ENCODE measurements at regions not wholly inside any gene's neighbourhood (a gene's known extent, or its start where the extent isn't known, plus 50 kb on each side); places are given as distances from the start of the nearest gene placed in this dataset.

- H2BK15ac ChIP-seq (ENCODE audit: low read depth, poor library complexity, severe bottlenecking): no peak overlapping the region
- no peak overlapping the region for H3K23ac ChIP-seq (ENCODE audit: low read length in 2 of 2)
- no peaks in the 10 kb centered on the region for H3K27me3 ChIP-seq (ENCODE audit: control insufficient read depth in 1 of 2, insufficient read depth in 1 of 2, low read length in 2 of 2)
- no peak for DNase-seq
- H3K4me1 ChIP-seq (ENCODE audit: control insufficient read depth, insufficient read depth, low read depth, low read length): no peaks in the 10 kb centered on the region
- H3K9ac ChIP-seq (ENCODE audit: low read length): no peak overlapping the region
- no peaks in the 10 kb centered on the region for H3K9me3 ChIP-seq (ENCODE audit: control insufficient read depth, low read length)
- H4K91ac ChIP-seq (ENCODE audit: low read length): no peak overlapping the region
- H3K14ac ChIP-seq (ENCODE audit: low read length in 2 of 2): no peak overlapping the region
- WGBS: 77% methylated on average over 2 of the region's 3 CpGs
- no peak overlapping the region for H3K4me3 ChIP-seq (ENCODE audit: insufficient read depth in 1 of 2, low read depth in 1 of 2, low read length in 2 of 2)
- H3K27ac ChIP-seq (ENCODE audit: low read length, poor library complexity, severe bottlenecking): no peak overlapping the region
- no peak overlapping the region for H2BK12ac ChIP-seq (ENCODE audit: low read length in 2 of 2)
- no peak overlapping the region for H2AK5ac ChIP-seq (ENCODE audit: low read length, severe bottlenecking)
- H2AFZ ChIP-seq (ENCODE audit: low read depth, low read length): no peak overlapping the region
- H3K79me1 ChIP-seq (replicated peaks; ENCODE audit: low read length, poor library complexity, severe bottlenecking): no peaks in the 10 kb centered on the region
- H4K8ac ChIP-seq (ENCODE audit: low read length): no peak overlapping the region
- H3K4ac ChIP-seq (ENCODE audit: low read depth in 1 of 2, low read length in 2 of 2): no peak overlapping the region
- H2BK5ac ChIP-seq (ENCODE audit: low read depth, low read length, poor library complexity, severe bottlenecking): no peak overlapping the region
- no peaks in the 10 kb centered on the region for H3K36me3 ChIP-seq (ENCODE audit: control insufficient read depth in 1 of 2, insufficient read depth in 2 of 2, low read depth in 1 of 2, low read length in 2 of 2)
- H3K4me2 ChIP-seq (ENCODE audit: low read length, poor library complexity, severe bottlenecking): no peak overlapping the region
- H2BK120ac ChIP-seq (ENCODE audit: low read depth, low read length): no peak overlapping the region
- H3K18ac ChIP-seq (ENCODE audit: low read depth in 1 of 2, low read length in 2 of 2): no peak overlapping the region
These were observed 273.4 kb upstream of the ISL1 start for GRCh38 chr5:51109786-51110410.

DNA sequence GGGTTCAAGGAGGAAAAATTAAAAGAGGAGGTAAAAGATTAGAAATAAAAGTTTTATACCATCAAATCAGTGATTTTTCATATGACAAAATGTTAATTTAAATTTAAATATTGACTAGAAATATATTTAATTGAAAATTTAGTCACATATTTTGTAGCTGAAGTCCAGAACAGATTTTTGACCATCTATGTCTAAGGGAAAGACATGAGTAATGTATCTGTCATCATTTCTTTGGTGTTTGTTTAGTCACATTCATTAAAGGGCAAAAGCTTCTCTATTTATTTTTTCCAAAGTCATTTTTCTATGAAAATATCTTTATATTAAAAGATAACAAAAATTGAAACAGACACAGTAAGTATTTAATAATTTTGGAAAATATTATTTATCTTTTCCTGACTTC lies 252.0 kb upstream of the ISL1 start:
- Histone ChIP-seq H2BK5ac (ENCODE audit: low read depth, low read length, poor library complexity, severe bottlenecking) (no peak overlapping the region), H3K4me1 (ENCODE audit: control insufficient read depth, insufficient read depth, low read depth, low read length) (no peaks in the 10 kb centered on the region), H4K91ac (ENCODE audit: low read length) (no peak overlapping the region), H3K27me3 (ENCODE audit: control insufficient read depth in 1 of 2, insufficient read depth in 1 of 2, low read length in 2 of 2) (no peaks in the 10 kb centered on the region), H3K18ac (ENCODE audit: low read depth in 1 of 2, low read length in 2 of 2) (no peak overlapping the region), H4K8ac (ENCODE audit: low read length) (no peak overlapping the region), H3K36me3 (ENCODE audit: control insufficient read depth in 1 of 2, insufficient read depth in 2 of 2, low read depth in 1 of 2, low read length in 2 of 2) (no peaks in the 10 kb centered on the region), H3K4me3 (ENCODE audit: insufficient read depth in 1 of 2, low read depth in 1 of 2, low read length in 2 of 2) (no peak overlapping the region), H3K4me2 (ENCODE audit: low read length, poor library complexity, severe bottlenecking) (no peak overlapping the region), H3K27ac (ENCODE audit: low read length, poor library complexity, severe bottlenecking) (no peak overlapping the region), H3K23ac (ENCODE audit: low read length in 2 of 2) (no peak overlapping the region), H2BK12ac (ENCODE audit: low read length in 2 of 2) (no peak overlapping the region), H3K79me1 (replicated peaks; ENCODE audit: low read length, poor library complexity, severe bottlenecking) (no peaks in the 10 kb centered on the region), H3K14ac (ENCODE audit: low read length in 2 of 2) (no peak overlapping the region), H2AFZ (ENCODE audit: low read depth, low read length) (no peak overlapping the region), H2BK15ac (ENCODE audit: low read depth, poor library complexity, severe bottlenecking) (no peak overlapping the region), H3K4ac (ENCODE audit: low read depth in 1 of 2, low read length in 2 of 2) (no peak overlapping the region), H3K9ac (ENCODE audit: low read length) (no peak overlapping the region), H3K9me3 (ENCODE audit: control insufficient read depth, low read length) (peaks cover 4% of the 10 kb centered on the region), H2AK5ac (ENCODE audit: low read length, severe bottlenecking) (no peak overlapping the region), H2BK120ac (ENCODE audit: low read depth, low read length) (no peak overlapping the region)
- DNase-seq: no peak

GRCh38 chr5:51138164-51138563 lies 245.1 kb upstream of the ISL1 start:
- Histone ChIP-seq H3K4me1 (ENCODE audit: control insufficient read depth, insufficient read depth, low read depth, low read length) (no peaks in the 10 kb centered on the region), H3K4me2 (ENCODE audit: low read length, poor library complexity, severe bottlenecking) (no peak overlapping the region), H4K8ac (ENCODE audit: low read length) (no peak overlapping the region), H2AFZ (ENCODE audit: low read depth, low read length) (no peak overlapping the region), H3K79me1 (replicated peaks; ENCODE audit: low read length, poor library complexity, severe bottlenecking) (no peaks in the 10 kb centered on the region), H3K36me3 (ENCODE audit: control insufficient read depth in 1 of 2, insufficient read depth in 2 of 2, low read depth in 1 of 2, low read length in 2 of 2) (no peaks in the 10 kb centered on the region), H3K27ac (ENCODE audit: low read length, poor library complexity, severe bottlenecking) (no peak overlapping the region), H3K9me3 (ENCODE audit: control insufficient read depth, low read length) (peaks cover 7% of the 10 kb centered on the region), H2BK5ac (ENCODE audit: low read depth, low read length, poor library complexity, severe bottlenecking) (no peak overlapping the region), H3K23ac (ENCODE audit: low read length in 2 of 2) (no peak overlapping the region), H2AK5ac (ENCODE audit: low read length, severe bottlenecking) (no peak overlapping the region), H3K14ac (ENCODE audit: low read length in 2 of 2) (no peak overlapping the region), H3K9ac (ENCODE audit: low read length) (no peak overlapping the region), H2BK15ac (ENCODE audit: low read depth, poor library complexity, severe bottlenecking) (no peak overlapping the region), H2BK120ac (ENCODE audit: low read depth, low read length) (no peak overlapping the region), H4K91ac (ENCODE audit: low read length) (no peak overlapping the region), H3K27me3 (ENCODE audit: control insufficient read depth in 1 of 2, insufficient read depth in 1 of 2, low read length in 2 of 2) (no peaks in the 10 kb centered on the region), H2BK12ac (ENCODE audit: low read length in 2 of 2) (no peak overlapping the region), H3K18ac (ENCODE audit: low read depth in 1 of 2, low read length in 2 of 2) (no peak overlapping the region), H3K4me3 (ENCODE audit: insufficient read depth in 1 of 2, low read depth in 1 of 2, low read length in 2 of 2) (no peak overlapping the region), H3K4ac (ENCODE audit: low read depth in 1 of 2, low read length in 2 of 2) (no peak overlapping the region)
- DNase-seq: no peak
- 69% methylated on average over 1 of the region's 2 CpGs for WGBS

DNA sequence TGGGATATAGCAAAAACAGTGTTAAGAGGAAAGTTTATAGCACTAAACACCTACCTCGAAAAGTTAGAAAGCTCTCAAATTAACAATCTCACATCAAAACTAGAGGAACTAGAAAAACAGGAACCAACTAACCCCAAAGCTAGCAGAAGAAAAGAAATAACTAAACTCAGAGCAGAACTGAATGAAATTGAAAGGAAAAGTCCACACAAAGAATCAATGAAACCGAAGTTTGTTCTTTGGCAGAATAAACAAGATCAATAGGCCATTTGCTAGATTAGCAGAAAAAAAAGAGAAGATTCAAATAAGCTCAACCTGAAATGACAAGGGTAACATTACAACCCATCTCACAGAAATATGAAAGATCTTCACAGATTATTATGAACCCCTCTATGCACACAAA lies 234.8 kb upstream of the ISL1 start:
- Histone ChIP-seq H3K14ac (ENCODE audit: low read length in 2 of 2) (no peak overlapping the region), H2BK5ac (ENCODE audit: low read depth, low read length, poor library complexity, severe bottlenecking) (no peak overlapping the region), H2AFZ (ENCODE audit: low read depth, low read length) (no peak overlapping the region), H3K9me3 (ENCODE audit: control insufficient read depth, low read length) (peaks cover 3% of the 10 kb centered on the region), H3K9ac (ENCODE audit: low read length) (no peak overlapping the region), H3K79me1 (replicated peaks; ENCODE audit: low read length, poor library complexity, severe bottlenecking) (no peaks in the 10 kb centered on the region), H4K91ac (ENCODE audit: low read length) (no peak overlapping the region), H3K36me3 (ENCODE audit: control insufficient read depth in 1 of 2, insufficient read depth in 2 of 2, low read depth in 1 of 2, low read length in 2 of 2) (no peaks in the 10 kb centered on the region), H2BK12ac (ENCODE audit: low read length in 2 of 2) (no peak overlapping the region), H2BK15ac (ENCODE audit: low read depth, poor library complexity, severe bottlenecking) (no peak overlapping the region), H3K4ac (ENCODE audit: low read depth in 1 of 2, low read length in 2 of 2) (no peak overlapping the region), H3K4me3 (ENCODE audit: insufficient read depth in 1 of 2, low read depth in 1 of 2, low read length in 2 of 2) (no peak overlapping the region), H3K27ac (ENCODE audit: low read length, poor library complexity, severe bottlenecking) (no peak overlapping the region), H3K4me2 (ENCODE audit: low read length, poor library complexity, severe bottlenecking) (no peak overlapping the region), H4K8ac (ENCODE audit: low read length) (no peak overlapping the region), H3K18ac (ENCODE audit: low read depth in 1 of 2, low read length in 2 of 2) (no peak overlapping the region), H2BK120ac (ENCODE audit: low read depth, low read length) (no peak overlapping the region), H3K27me3 (ENCODE audit: control insufficient read depth in 1 of 2, insufficient read depth in 1 of 2, low read length in 2 of 2) (no peaks in the 10 kb centered on the region), H3K4me1 (ENCODE audit: control insufficient read depth, insufficient read depth, low read depth, low read length) (no peaks in the 10 kb centered on the region), H2AK5ac (ENCODE audit: low read length, severe bottlenecking) (no peak overlapping the region), H3K23ac (ENCODE audit: low read length in 2 of 2) (no peak overlapping the region)
- no peak for DNase-seq
- WGBS: 80% methylated on average over 1 of the region's 2 CpGs
